NCI-H510A treated with DMSO at 0.1 percent for 48 hours (cell line): ENCODE measurements at regions not wholly inside any gene's neighbourhood (a gene's known extent, or its start where the extent isn't known, plus 50 kb on each side); places are given as distances from the start of the nearest gene placed in this dataset.

Experiments used
- DNase-seq: peaks from one replicate; lab custom pipeline; 2025; lab: John Stamatoyannopoulos, UW

GRCh38 chr18:78150590-78150989, 829.0 kb upstream of the SALL3 start:
- DNase-seq: no peak

GRCh38 chr18:78151234-78151633, 828.4 kb upstream of the SALL3 start:
- no peak for DNase-seq

- DNase-seq: no peak
Observed at GRCh38 chr18:78151948-78152725, 827.5 kb upstream of the SALL3 start.

- DNase-seq: no peak
Observed at GRCh38 chr18:78153362-78153761, 826.3 kb upstream of the SALL3 start.

GRCh38 chr18:78154444-78154843, 825.2 kb upstream of the SALL3 start:
- DNase-seq: no peak

GRCh38 chr18:78154853-78155252, 824.8 kb upstream of the SALL3 start:
- DNase-seq: no peak

GRCh38 chr18:78156466-78156865, 823.2 kb upstream of the SALL3 start:
- no peak for DNase-seq

- no peak for DNase-seq
Observed at GRCh38 chr18:78158943-78159342, 820.7 kb upstream of the SALL3 start.

GRCh38 chr18:78159397-78159796, 820.2 kb upstream of the SALL3 start:
- DNase-seq: no peak

- no peak for DNase-seq
Observed at GRCh38 chr18:78160961-78161656, 818.5 kb upstream of the SALL3 start.

GRCh38 chr18:78165525-78165924, 814.1 kb upstream of the SALL3 start:
- DNase-seq: no peak

GRCh38 chr18:78168526-78168925, 811.1 kb upstream of the SALL3 start:
- peak; percentile 34 for DNase-seq

- peak; percentile 64 for DNase-seq
Observed at GRCh38 chr18:78169174-78169864, 810.3 kb upstream of the SALL3 start.

GRCh38 chr18:78171954-78172353, 807.7 kb upstream of the SALL3 start:
- DNase-seq: no peak

GRCh38 chr18:78174737-78175136, 804.9 kb upstream of the SALL3 start:
- no peak for DNase-seq

- DNase-seq: no peak
Observed at GRCh38 chr18:78178812-78179211, 800.8 kb upstream of the SALL3 start.

GRCh38 chr18:78180741-78181140, 798.9 kb upstream of the SALL3 start:
- no peak for DNase-seq

GRCh38 chr18:78183815-78184214, 795.8 kb upstream of the SALL3 start:
- no peak for DNase-seq

- no peak for DNase-seq
Observed at GRCh38 chr18:78191276-78191675, 788.3 kb upstream of the SALL3 start.

- DNase-seq: peak; percentile 98
Observed at GRCh38 chr18:78192054-78192453, 787.6 kb upstream of the SALL3 start.

GRCh38 chr18:78196280-78196679, 783.3 kb upstream of the SALL3 start:
- no peak for DNase-seq

- no peak for DNase-seq
Observed at GRCh38 chr18:78199002-78199401, 780.6 kb upstream of the SALL3 start.

GRCh38 chr18:78199611-78200010, 780.0 kb upstream of the SALL3 start:
- no peak for DNase-seq
